ENCODE measurements at regions not wholly inside any gene's neighbourhood (a gene's known extent, or its start where the extent isn't known, plus 50 kb on each side); places are given as distances from the start of the nearest gene placed in this dataset.

DNA sequence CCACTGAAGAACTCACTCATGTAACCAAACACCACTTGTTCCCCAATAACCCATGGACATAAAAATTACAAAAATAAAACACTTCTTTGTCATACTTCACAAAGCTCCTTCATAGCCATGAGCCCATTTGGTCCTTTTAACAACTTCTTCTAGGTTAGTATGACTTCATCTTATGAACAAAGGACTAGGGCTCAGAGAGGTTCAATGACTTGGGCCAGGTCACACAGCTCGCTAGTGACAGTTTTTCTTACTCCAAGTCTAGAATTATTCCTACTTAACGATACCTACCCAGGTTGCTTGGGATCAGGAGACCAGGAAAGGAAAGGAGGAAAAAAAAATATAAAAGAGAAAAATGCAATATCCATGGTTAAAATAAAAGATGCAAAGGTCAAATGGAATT lies 353.4 kb downstream of the SOX9 start:
- Histone ChIP-seq H3K4me3 (ENCODE audit: low read depth, low read length) (no peak overlapping the region), H3K9me3 (ENCODE audit: control insufficient read depth, insufficient read depth, low read length) (no peaks in the 10 kb centered on the region), H3K27me3 (ENCODE audit: control insufficient read depth, insufficient read depth, low read length) (peaks cover 2% of the 10 kb centered on the region), H3K27ac (ENCODE audit: low read depth, low read length) (no peak overlapping the region)
- DNase-seq (ENCODE audit: low read depth, low spot score): no peak
- CTCF ChIA-PET: no interaction called here
- no peak for TF ChIP-seq CTCF (IDR thresholded peaks at IDR 0.05; ENCODE audit: low read depth, low read length)
- POLR2A ChIA-PET: no interaction called here

DNA sequence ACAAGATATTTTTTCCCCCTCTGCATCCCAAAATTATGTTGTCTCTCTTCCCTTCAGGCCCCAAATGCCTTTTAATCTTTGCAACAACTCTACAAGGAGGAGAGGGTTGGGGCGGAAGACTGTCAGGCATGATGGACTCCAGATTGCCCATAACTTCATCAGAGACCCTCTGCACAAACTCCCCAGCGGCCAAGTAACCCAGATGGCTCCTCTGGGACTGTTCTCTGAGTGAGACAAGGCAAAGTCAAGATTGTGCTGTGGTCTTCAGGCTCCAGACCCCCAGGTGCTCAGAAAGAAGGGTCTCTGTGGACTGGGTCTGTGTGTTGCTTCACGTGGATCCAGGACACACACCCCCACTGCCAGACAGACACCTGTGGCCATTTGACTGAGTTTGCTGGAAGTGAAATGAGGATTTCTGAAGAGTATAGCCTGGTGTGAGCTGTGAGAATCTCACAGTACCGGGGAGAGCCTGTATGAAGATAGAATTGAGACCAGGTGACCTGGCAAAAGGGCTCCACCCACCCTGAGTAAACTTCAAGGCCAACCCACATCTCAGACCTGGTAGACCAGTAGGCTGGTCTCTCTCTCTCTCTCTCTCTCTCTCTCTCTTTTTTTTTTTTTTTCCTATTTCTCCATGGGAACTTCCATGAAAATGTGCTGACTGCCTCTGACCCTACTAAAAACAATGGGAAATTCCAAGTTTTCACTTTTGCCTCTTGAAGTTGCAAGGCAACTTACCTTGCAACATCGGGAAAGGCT lies 354.1 kb downstream of the SOX9 start:
- H3K4me3 ChIP-seq (ENCODE audit: low read depth, low read length): no peak overlapping the region
- no peak for TF ChIP-seq CTCF (IDR thresholded peaks at IDR 0.05; ENCODE audit: low read depth, low read length)
- POLR2A ChIA-PET: no interaction called here
- no peak for DNase-seq (ENCODE audit: low read depth, low spot score)
- no peak overlapping the region for H3K27ac ChIP-seq (ENCODE audit: low read depth, low read length)
- H3K27me3 ChIP-seq (ENCODE audit: control insufficient read depth, insufficient read depth, low read length): peaks cover 2% of the 10 kb centered on the region
- H3K9me3 ChIP-seq (ENCODE audit: control insufficient read depth, insufficient read depth, low read length): no peaks in the 10 kb centered on the region
- CTCF ChIA-PET: no interaction called here

DNA sequence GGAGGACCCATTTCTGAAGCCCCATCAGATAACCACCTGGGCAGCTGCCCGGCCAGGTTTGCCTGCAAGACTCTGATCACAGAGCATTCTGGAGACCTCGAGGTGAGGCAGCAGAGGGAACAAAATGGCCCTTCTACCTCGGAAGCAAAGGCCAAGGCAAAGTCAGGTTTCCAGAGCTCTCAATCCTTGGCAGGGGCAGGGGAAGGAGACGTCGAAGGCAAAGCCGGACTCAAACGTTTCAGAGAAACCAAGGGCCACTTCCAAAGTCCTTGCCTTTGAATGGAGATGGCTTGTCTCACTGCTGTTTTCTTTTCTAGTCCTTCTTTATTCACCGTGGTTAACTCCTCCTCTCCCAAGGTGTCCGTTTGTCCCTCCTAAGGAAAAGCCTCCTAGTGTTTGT lies 355.3 kb downstream of the SOX9 start:
- no peaks in the 10 kb centered on the region for H3K9me3 ChIP-seq (ENCODE audit: control insufficient read depth, insufficient read depth, low read length)
- POLR2A ChIA-PET: no interaction called here
- H3K27me3 ChIP-seq (ENCODE audit: control insufficient read depth, insufficient read depth, low read length): peaks cover 2% of the 10 kb centered on the region
- DNase-seq (ENCODE audit: low read depth, low spot score): no peak
- H3K4me3 ChIP-seq (ENCODE audit: low read depth, low read length): no peak overlapping the region
- TF ChIP-seq CTCF (IDR thresholded peaks at IDR 0.05; ENCODE audit: low read depth, low read length): no peak
- H3K27ac ChIP-seq (ENCODE audit: low read depth, low read length): no peak overlapping the region
- CTCF ChIA-PET: no interaction called here

GRCh38 chr17:72476575-72476986 lies 355.8 kb downstream of the SOX9 start:
- CTCF ChIA-PET: no interaction called here
- DNase-seq (ENCODE audit: low read depth, low spot score): no peak
- POLR2A ChIA-PET: no interaction called here

DNA sequence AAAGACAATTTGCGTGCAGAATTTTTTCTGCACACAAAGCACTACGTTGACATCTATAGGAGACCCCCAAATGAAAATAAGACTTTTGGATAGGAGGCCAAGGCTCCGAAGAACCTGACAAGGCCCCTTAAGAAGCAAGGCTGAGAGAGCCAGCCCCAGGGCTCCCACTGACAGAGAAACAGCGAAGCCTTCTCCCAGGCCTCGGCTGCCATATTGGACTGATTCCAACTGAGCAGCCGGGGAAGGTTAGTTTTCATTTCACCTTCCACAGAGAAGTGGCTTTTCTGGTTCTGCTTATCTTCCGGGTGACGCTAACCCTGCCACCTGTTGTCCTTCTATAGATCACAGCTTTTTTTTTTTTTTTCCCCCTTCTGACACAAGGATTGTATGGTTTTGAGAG lies 356.7 kb downstream of the SOX9 start:
- no peak for DNase-seq (ENCODE audit: low read depth, low spot score)
- Histone ChIP-seq H3K27me3 (ENCODE audit: control insufficient read depth, insufficient read depth, low read length) (peaks cover 2% of the 10 kb centered on the region), H3K4me3 (ENCODE audit: low read depth, low read length) (no peak overlapping the region), H3K9me3 (ENCODE audit: control insufficient read depth, insufficient read depth, low read length) (no peaks in the 10 kb centered on the region), H3K27ac (ENCODE audit: low read depth, low read length) (no peak overlapping the region)
- no peak for TF ChIP-seq CTCF (IDR thresholded peaks at IDR 0.05; ENCODE audit: low read depth, low read length)
- POLR2A ChIA-PET: no interaction called here
- CTCF ChIA-PET: no interaction called here

More at GRCh38 chr17:72476575-72476986, 355.8 kb downstream of the SOX9 start:
- Histone ChIP-seq H3K27me3 (ENCODE audit: control insufficient read depth, insufficient read depth, low read length) (peaks cover 2% of the 10 kb centered on the region), H3K9me3 (ENCODE audit: control insufficient read depth, insufficient read depth, low read length) (no peaks in the 10 kb centered on the region), H3K4me3 (ENCODE audit: low read depth, low read length) (no peak overlapping the region), H3K27ac (ENCODE audit: low read depth, low read length) (no peak overlapping the region)
- no peak for TF ChIP-seq CTCF (IDR thresholded peaks at IDR 0.05; ENCODE audit: low read depth, low read length)
